ENCODE measurements at regions not wholly inside any gene's neighbourhood (a gene's known extent, or its start where the extent isn't known, plus 50 kb on each side); places are given as distances from the start of the nearest gene placed in this dataset.

DNA sequence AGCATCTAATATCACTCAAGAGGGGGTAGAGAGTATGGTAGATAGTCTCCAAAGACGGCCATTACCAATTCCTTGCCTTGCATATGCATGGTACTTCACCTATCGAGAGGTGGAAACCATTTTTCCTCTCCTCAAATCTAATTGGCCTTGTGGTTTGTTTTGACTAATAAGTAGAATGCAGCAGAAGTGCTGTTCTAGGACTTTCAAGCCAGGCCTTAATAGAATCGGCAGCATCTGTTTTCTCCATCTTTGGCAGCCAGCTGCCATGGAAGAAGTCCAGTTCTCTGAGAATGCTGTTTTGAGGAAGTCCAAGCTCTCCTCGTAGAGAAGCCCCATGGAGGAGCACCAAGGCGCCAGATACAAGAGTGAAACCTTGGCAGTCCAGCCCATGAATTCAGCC is 59.1 kb upstream of the RASGRP1 start:
- Histone ChIP-seq H4K8ac (ENCODE audit: extremely low read depth, insufficient read depth, low read length) (no peak overlapping the region), H3K79me1 (ENCODE audit: low read depth, low read length) (no peaks in the 10 kb centered on the region), H2BK5ac (ENCODE audit: low read depth, low read length) (no peak overlapping the region), H2BK120ac (replicated peaks; ENCODE audit: low read depth, low read length) (no peak overlapping the region), H3K56ac (replicated peaks; ENCODE audit: insufficient read length, low read depth, low read length) (no peak overlapping the region), H3K9me3 (ENCODE audit: insufficient read depth in 2 of 2, low read depth in 1 of 2, low read length in 1 of 2) (no peaks in the 10 kb centered on the region), H3K9ac (replicated peaks in 1 of 4; ENCODE audit: extremely low read depth in 1 of 4, low read depth in 3 of 4, low read length in 3 of 4) (no peak overlapping the region), H4K91ac (replicated peaks; ENCODE audit: insufficient read length, low read length) (no peak overlapping the region), H3K4me2 (ENCODE audit: insufficient read depth in 1 of 2, low read depth in 2 of 2, low read length in 2 of 2) (no peak overlapping the region), H3K23me2 (ENCODE audit: low read depth, low read length) (0 out of 2 replicates have a peak, but pooled peaks cover 2% of the 10 kb centered on the region), H3K4ac (replicated peaks; ENCODE audit: insufficient read length, low read depth, low read length) (no peak overlapping the region), H2BK20ac (ENCODE audit: low read length) (no peak overlapping the region), H2BK12ac (ENCODE audit: low read depth, low read length) (no peak overlapping the region), H2BK15ac (ENCODE audit: low read length) (no peak overlapping the region), H2AK5ac (ENCODE audit: low read depth, low read length) (no peak overlapping the region), H3K18ac (ENCODE audit: extremely low read depth, low read length) (no peak overlapping the region), H4K20me1 (replicated peaks in 1 of 2; ENCODE audit: control insufficient read depth in 1 of 2, insufficient read depth in 2 of 2, low read length in 2 of 2) (no peaks in the 10 kb centered on the region), H4K5ac (ENCODE audit: insufficient read length, low read depth, low read length) (no peak overlapping the region), H3K14ac (ENCODE audit: insufficient read length) (no peak overlapping the region), H3K4me1 (replicated peaks in 1 of 4; ENCODE audit: control insufficient read depth in 3 of 4, insufficient read depth in 4 of 4, low read length in 3 of 4) (no peaks in the 10 kb centered on the region), H3K27ac (ENCODE audit: low read depth, low read length) (no peak overlapping the region), H3K79me2 (ENCODE audit: control insufficient read depth in 1 of 2, insufficient read depth in 2 of 2, low read length in 2 of 2) (no peaks in the 10 kb centered on the region), H2AFZ (ENCODE audit: low read length) (no peak overlapping the region), H3K27me3 (replicated peaks in 1 of 4; ENCODE audit: control insufficient read depth in 3 of 4, extremely low read depth in 1 of 4, insufficient read depth in 3 of 4, low read length in 3 of 4) (no peaks in the 10 kb centered on the region), H3K4me3 (ENCODE audit: extremely low read depth in 1 of 4, insufficient read depth in 2 of 4, low read depth in 3 of 4, low read length in 4 of 4) (no peak overlapping the region), H3K23ac (ENCODE audit: insufficient read length) (no peak overlapping the region), H3K36me3 (ENCODE audit: control insufficient read depth in 2 of 4, insufficient read depth in 4 of 4, low read length in 3 of 4) (no peaks in the 10 kb centered on the region)
- no peak for FAIRE-seq
- ChIA-PET POLR2A (ENCODE audit: partially characterized antibody) (no interaction called here), CTCF (ENCODE audit: partially characterized antibody) (interaction anchor here (1.2 kb wide), 1 partner anchor 107 kb away, joined by 3 read pairs; no protein-coding TSS in a partner anchor)
- no peak for DNase-seq (ENCODE audit: low read depth in 1 of 2, low spot score in 2 of 2)
- no peak for TF ChIP-seq CHD2 (IDR thresholded peaks at IDR 0.05; ENCODE audit: low read length)
- TF ChIP-seq CBX8 (IDR thresholded peaks at IDR 0.05; ENCODE audit: borderline replicate concordance, low read depth, low read length), result no peak
- TF ChIP-seq RBBP5 (IDR thresholded peaks at IDR 0.05; ENCODE audit: borderline replicate concordance, low read depth, low read length), result no peak
- TF ChIP-seq, protein P1, sequence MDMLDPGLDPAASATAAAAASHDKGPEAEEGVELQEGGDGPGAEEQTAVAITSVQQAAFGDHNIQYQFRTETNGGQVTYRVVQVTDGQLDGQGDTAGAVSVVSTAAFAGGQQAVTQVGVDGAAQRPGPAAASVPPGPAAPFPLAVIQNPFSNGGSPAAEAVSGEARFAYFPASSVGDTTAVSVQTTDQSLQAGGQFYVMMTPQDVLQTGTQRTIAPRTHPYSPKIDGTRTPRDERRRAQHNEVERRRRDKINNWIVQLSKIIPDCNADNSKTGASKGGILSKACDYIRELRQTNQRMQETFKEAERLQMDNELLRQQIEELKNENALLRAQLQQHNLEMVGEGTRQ (IDR thresholded peaks at IDR 0.05; ENCODE audit: low read length), result no peak
- no peak for TF ChIP-seq E2F6 (IDR thresholded peaks at IDR 0.05)
- no peak for TF ChIP-seq SP2 (IDR thresholded peaks at IDR 0.05; ENCODE audit: low read length)
- no peak for TF ChIP-seq TBP (IDR thresholded peaks at IDR 0.05; ENCODE audit: low read depth, low read length)
- TF ChIP-seq TEAD4 (IDR thresholded peaks at IDR 0.05; ENCODE audit: low read depth, low read length), result no peak
- TF ChIP-seq SIX5 (IDR thresholded peaks at IDR 0.05; ENCODE audit: low read depth, low read length), result no peak
- no peak for TF ChIP-seq EZH2 (IDR thresholded peaks at IDR 0.05; ENCODE audit: low read depth, low read length, severe bottlenecking)
- no peak for TF ChIP-seq POU5F1 (IDR thresholded peaks at IDR 0.05; ENCODE audit: low read depth, low read length)
- 70% methylated on average over 5 of the region's 5 CpGs; no CpG with 5 or more reads in 1 of the 2 experiments for WGBS, 2 experiments (ENCODE audit: extremely low coverage in 1 of 2, insufficient coverage in 1 of 2, insufficient read length in 1 of 2, insufficient replicate concordance in 2 of 2, low coverage in 1 of 2, low lambda C conversion rate in 2 of 2, missing lambda C conversion rate in 1 of 2)
